ENCODE measurements at regions not wholly inside any gene's neighbourhood (a gene's known extent, or its start where the extent isn't known, plus 50 kb on each side); places are given as distances from the start of the nearest gene placed in this dataset.

GRCh38 chr6:147057188-147057587, 147.0 kb upstream of the STXBP5 start:
- no peaks in the 10 kb centered on the region for H3K4me1 ChIP-seq
- H3K27me3 ChIP-seq, result no peaks in the 10 kb centered on the region
- no peak overlapping the region for H3K4me3 ChIP-seq
- no peaks in the 10 kb centered on the region for H3K9me3 ChIP-seq (replicated peaks)
- H3K36me3 ChIP-seq, result no peaks in the 10 kb centered on the region
- peak in 1 of 2 experiments; percentile 24 for DNase-seq
- H3K27ac ChIP-seq, result no peak overlapping the region

GRCh38 chr6:147057705-147058342, 146.4 kb upstream of the STXBP5 start:
- no peak for DNase-seq
- Histone ChIP-seq H3K4me3 (no peak overlapping the region), H3K36me3 (no peaks in the 10 kb centered on the region), H3K9me3 (replicated peaks) (no peaks in the 10 kb centered on the region), H3K4me1 (no peaks in the 10 kb centered on the region), H3K27me3 (no peaks in the 10 kb centered on the region), H3K27ac (no peak overlapping the region)

GRCh38 chr6:147058786-147059385, 145.3 kb upstream of the STXBP5 start:
- no peaks in the 10 kb centered on the region for H3K27me3 ChIP-seq
- H3K36me3 ChIP-seq, result no peaks in the 10 kb centered on the region
- no peak overlapping the region for H3K4me3 ChIP-seq
- H3K9me3 ChIP-seq (replicated peaks), result no peaks in the 10 kb centered on the region
- no peaks in the 10 kb centered on the region for H3K4me1 ChIP-seq
- H3K27ac ChIP-seq, result no peak overlapping the region
- peak in 1 of 2 experiments; percentile 26 for DNase-seq

GRCh38 chr6:147060636-147061035, 143.6 kb upstream of the STXBP5 start:
- no peak for DNase-seq
- H3K4me1 ChIP-seq, result peaks cover 3% of the 10 kb centered on the region; the same call in 1 of the 2 replicates
- no peak overlapping the region for H3K4me3 ChIP-seq
- H3K36me3 ChIP-seq, result no peaks in the 10 kb centered on the region
- H3K27ac ChIP-seq, result no peak overlapping the region
- H3K9me3 ChIP-seq (replicated peaks), result no peaks in the 10 kb centered on the region
- H3K27me3 ChIP-seq, result no peaks in the 10 kb centered on the region

GRCh38 chr6:147061252-147061651, 143.0 kb upstream of the STXBP5 start:
- Histone ChIP-seq H3K27me3 (no peaks in the 10 kb centered on the region), H3K4me1 (peaks cover 4% of the 10 kb centered on the region; the same call in 1 of the 2 replicates), H3K9me3 (replicated peaks) (no peaks in the 10 kb centered on the region), H3K27ac (no peak overlapping the region), H3K4me3 (no peak overlapping the region), H3K36me3 (no peaks in the 10 kb centered on the region)
- no peak for DNase-seq

GRCh38 chr6:147063469-147064031, 140.7 kb upstream of the STXBP5 start:
- H3K9me3 ChIP-seq (replicated peaks), result no peaks in the 10 kb centered on the region
- H3K4me3 ChIP-seq, result no peak overlapping the region
- no peak overlapping the region for H3K27ac ChIP-seq
- DNase-seq, result no peak
- H3K4me1 ChIP-seq, result peaks cover 4% of the 10 kb centered on the region; the same call in 1 of the 2 replicates
- H3K27me3 ChIP-seq, result no peaks in the 10 kb centered on the region
- H3K36me3 ChIP-seq, result no peaks in the 10 kb centered on the region

- H3K36me3 ChIP-seq, result no peaks in the 10 kb centered on the region
- no peak overlapping the region for H3K4me3 ChIP-seq
- H3K4me1 ChIP-seq, result peaks cover 4% of the 10 kb centered on the region; the same call in 1 of the 2 replicates
- peak in 1 of 2 experiments; percentile 48 for DNase-seq
- H3K27me3 ChIP-seq, result no peaks in the 10 kb centered on the region
- no peaks in the 10 kb centered on the region for H3K9me3 ChIP-seq (replicated peaks)
- no peak overlapping the region for H3K27ac ChIP-seq
Measured at GRCh38 chr6:147065786-147066185, 138.4 kb upstream of the STXBP5 start.

- H3K4me3 ChIP-seq, result no peak overlapping the region
- DNase-seq, result no peak
- no peaks in the 10 kb centered on the region for H3K36me3 ChIP-seq
- H3K27me3 ChIP-seq, result no peaks in the 10 kb centered on the region
- H3K4me1 ChIP-seq, result peaks cover 4% of the 10 kb centered on the region; the same call in 1 of the 2 replicates
- no peaks in the 10 kb centered on the region for H3K9me3 ChIP-seq (replicated peaks)
- H3K27ac ChIP-seq, result no peak overlapping the region
Measured at GRCh38 chr6:147067184-147067583, 137.0 kb upstream of the STXBP5 start.

- Histone ChIP-seq H3K4me1 (no peaks in the 10 kb centered on the region), H3K9me3 (replicated peaks) (no peaks in the 10 kb centered on the region), H3K27ac (no peak overlapping the region)
Measured at GRCh38 chr6:147071776-147072175, 132.4 kb upstream of the STXBP5 start.

GRCh38 chr6:147075381-147075780, 128.8 kb upstream of the STXBP5 start:
- Histone ChIP-seq H3K9me3 (replicated peaks) (no peaks in the 10 kb centered on the region), H3K36me3 (no peaks in the 10 kb centered on the region), H3K4me1 (no peaks in the 10 kb centered on the region), H3K27ac (no peak overlapping the region), H3K4me3 (no peak overlapping the region), H3K27me3 (no peaks in the 10 kb centered on the region)
- no peak for DNase-seq

More at GRCh38 chr6:147071776-147072175, 132.4 kb upstream of the STXBP5 start:
- Histone ChIP-seq H3K36me3 (no peaks in the 10 kb centered on the region), H3K4me3 (no peak overlapping the region), H3K27me3 (no peaks in the 10 kb centered on the region)
- no peak for DNase-seq

- no peak for DNase-seq
- Histone ChIP-seq H3K4me1 (no peaks in the 10 kb centered on the region), H3K4me3 (no peak overlapping the region), H3K36me3 (no peaks in the 10 kb centered on the region), H3K27me3 (no peaks in the 10 kb centered on the region), H3K27ac (no peak overlapping the region), H3K9me3 (replicated peaks) (no peaks in the 10 kb centered on the region)
Measured at GRCh38 chr6:147077251-147077650, 127.0 kb upstream of the STXBP5 start.

- DNase-seq, result no peak
- Histone ChIP-seq H3K4me3 (no peak overlapping the region), H3K9me3 (replicated peaks) (no peaks in the 10 kb centered on the region), H3K36me3 (no peaks in the 10 kb centered on the region), H3K27me3 (no peaks in the 10 kb centered on the region), H3K4me1 (no peaks in the 10 kb centered on the region), H3K27ac (no peak overlapping the region)
Measured at GRCh38 chr6:147078106-147078505, 126.1 kb upstream of the STXBP5 start.

GRCh38 chr6:147078602-147079001, 125.6 kb upstream of the STXBP5 start:
- H3K27ac ChIP-seq, result no peak overlapping the region
- no peaks in the 10 kb centered on the region for H3K27me3 ChIP-seq
- no peaks in the 10 kb centered on the region for H3K36me3 ChIP-seq
- H3K4me1 ChIP-seq, result no peaks in the 10 kb centered on the region
- no peaks in the 10 kb centered on the region for H3K9me3 ChIP-seq (replicated peaks)
- DNase-seq, result peak; percentile 3 to 38
- H3K4me3 ChIP-seq, result no peak overlapping the region

- Histone ChIP-seq H3K4me1 (no peaks in the 10 kb centered on the region), H3K9me3 (replicated peaks) (no peaks in the 10 kb centered on the region; the same call in 1 of the 2 replicates), H3K36me3 (no peaks in the 10 kb centered on the region), H3K27ac (no peak overlapping the region), H3K4me3 (no peak overlapping the region), H3K27me3 (no peaks in the 10 kb centered on the region)
- no peak for DNase-seq
Measured at GRCh38 chr6:147080225-147080624, 124.0 kb upstream of the STXBP5 start.

- Histone ChIP-seq H3K27ac (no peak overlapping the region), H3K4me3 (no peak overlapping the region), H3K36me3 (no peaks in the 10 kb centered on the region), H3K9me3 (replicated peaks) (no peaks in the 10 kb centered on the region; the same call in 1 of the 2 replicates), H3K27me3 (no peaks in the 10 kb centered on the region), H3K4me1 (no peaks in the 10 kb centered on the region)
- DNase-seq, result no peak
Measured at GRCh38 chr6:147081076-147081609, 123.1 kb upstream of the STXBP5 start.

Measured in SJCRH30 (cell line).